GM19239 (cell line): ENCODE measurements at regions not wholly inside any gene's neighbourhood (a gene's known extent, or its start where the extent isn't known, plus 50 kb on each side); places are given as distances from the start of the nearest gene placed in this dataset.

Experiments used
- DNase-seq: peaks from one replicate; pipeline ENCODE4 v3.0.0; 2011; ENCODE audit warnings: low spot score; ENCODE audit not compliant: insufficient read length
- FAIRE-seq: peaks from 2 replicates; lab custom pipeline; 2011; peaks lifted over from hg19 to GRCh38; lab: Jason Lieb, UNC

DNA sequence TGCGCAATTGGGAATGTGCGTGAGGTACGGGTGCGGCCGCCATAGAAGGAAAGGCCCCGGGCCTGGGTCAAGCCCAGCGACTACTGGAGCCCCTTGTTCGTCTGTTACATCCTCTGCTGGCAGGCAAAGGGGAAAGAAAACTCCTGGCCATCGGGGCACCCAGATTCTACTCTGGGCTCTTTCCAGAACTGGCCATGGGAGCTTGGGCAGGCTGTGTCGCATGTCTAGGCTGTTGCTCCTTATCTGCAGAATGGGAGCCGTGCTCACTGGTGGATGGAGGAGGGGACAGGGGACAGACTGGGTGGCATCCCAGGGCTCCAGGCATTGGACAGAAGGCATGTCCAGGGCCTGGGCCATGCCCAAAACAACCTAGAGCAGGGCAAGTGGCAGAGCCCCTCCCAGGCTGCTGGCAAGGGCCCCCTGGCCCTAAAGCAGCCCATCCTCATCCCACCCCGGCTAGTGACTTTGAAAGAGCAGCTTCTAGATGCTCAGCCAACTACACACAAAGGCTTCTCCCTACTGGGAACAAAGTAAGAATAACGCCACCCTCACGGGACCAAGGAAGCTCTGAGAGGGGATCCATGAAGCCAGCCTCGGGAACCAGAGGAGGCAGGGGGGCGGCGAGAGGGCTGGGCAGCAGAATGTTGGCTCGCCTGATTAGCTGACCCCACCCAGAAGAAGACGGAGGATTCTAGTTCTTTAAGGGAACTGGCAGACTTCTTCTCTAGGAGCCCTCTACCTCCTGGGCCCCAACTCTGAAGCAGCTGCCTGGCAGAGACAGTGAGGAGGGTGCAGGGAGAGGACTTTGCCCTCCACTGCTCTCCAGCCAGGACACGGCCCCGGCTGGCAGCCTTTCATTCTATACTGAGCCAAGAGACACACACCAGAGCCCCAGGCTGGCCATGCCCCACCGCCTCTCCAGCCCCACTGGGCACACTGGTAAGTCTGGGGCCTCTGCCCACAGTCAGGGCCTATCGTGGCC lies 96.8 kb downstream of the SINHCAF start:
- DNase-seq (no peak), FAIRE-seq (no peak)

DNA sequence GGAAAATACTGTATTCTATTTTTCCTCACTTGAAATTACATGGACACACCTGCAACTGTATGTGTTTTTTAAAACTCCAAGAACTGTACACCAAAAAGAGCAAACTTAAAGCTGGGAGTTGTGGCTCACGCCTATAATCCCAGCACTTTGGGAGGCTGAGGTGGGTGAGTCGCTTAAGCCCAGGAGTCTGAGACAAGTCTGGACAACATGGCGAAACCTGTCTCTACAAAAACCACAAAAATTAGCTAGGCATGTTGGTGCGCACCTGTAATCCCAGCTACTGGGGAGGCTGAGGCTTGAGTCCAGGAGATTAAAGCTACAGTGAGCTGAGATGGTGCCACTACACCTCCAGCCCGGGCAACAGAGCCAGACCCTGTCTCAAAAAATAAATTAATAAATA lies 95.9 kb downstream of the SINHCAF start:
- DNase-seq (no peak), FAIRE-seq (no peak)
